ENCODE measurements at regions not wholly inside any gene's neighbourhood (a gene's known extent, or its start where the extent isn't known, plus 50 kb on each side); places are given as distances from the start of the nearest gene placed in this dataset.

DNA sequence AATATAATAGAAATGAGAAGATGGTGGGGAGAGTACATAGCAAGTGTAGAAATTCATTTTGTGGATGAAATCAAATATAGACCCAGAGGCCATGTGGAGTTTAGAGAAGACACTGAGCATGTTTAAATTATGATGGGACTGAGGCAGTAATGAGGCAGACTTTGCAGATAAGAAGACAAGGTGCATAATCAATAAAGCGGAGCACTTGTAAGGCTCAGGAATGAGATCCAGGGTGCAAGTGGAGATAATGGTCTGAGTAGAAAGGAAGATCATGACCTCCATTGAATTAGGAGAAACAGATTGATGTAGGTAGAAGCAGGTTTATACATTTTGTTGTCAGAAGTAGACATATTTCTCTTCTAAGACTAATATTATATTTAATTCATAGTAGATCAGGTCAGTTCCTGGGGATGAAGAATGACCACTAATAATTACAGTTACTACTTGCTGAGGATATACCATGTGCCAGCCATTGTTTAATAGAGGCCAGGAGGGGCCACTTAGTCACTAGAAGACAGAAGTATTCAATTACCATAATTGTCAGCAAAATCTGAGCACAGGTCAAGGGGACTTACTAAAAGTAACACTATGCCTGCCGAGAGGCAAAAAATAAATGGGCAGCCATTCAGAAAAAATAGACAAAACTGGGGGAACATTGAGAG, 479.8 kb downstream of the DNAH5 start:
- intact Hi-C loops (cut with micrococcal nuclease) = no loop called here
- Mint-ChIP-seq H3K27ac (ENCODE audit: low read depth, unreplicated experiment) (no peak overlapping the region), H3K4me1 (ENCODE audit: insufficient read depth, unreplicated experiment) (no peaks in the 10 kb centered on the region), H3K9me3 (ENCODE audit: unreplicated experiment) (no peaks in the 10 kb centered on the region), H3K36me3 (ENCODE audit: insufficient read depth, unreplicated experiment) (no peaks in the 10 kb centered on the region), H3K27me3 (ENCODE audit: insufficient read depth, unreplicated experiment) (no peaks in the 10 kb centered on the region), H3K4me3 (ENCODE audit: unreplicated experiment) (no peak overlapping the region)
- ChIA-PET POLR2A (no interaction called here), CTCF (no interaction called here)
- no peak for TF ChIP-seq CTCF (IDR thresholded peaks at IDR 0.05; ENCODE audit: unreplicated experiment)
- no peak for DNase-seq (ENCODE audit: unreplicated experiment)
- BruUV-seq (replicated peaks) = no TSS peak

DNA sequence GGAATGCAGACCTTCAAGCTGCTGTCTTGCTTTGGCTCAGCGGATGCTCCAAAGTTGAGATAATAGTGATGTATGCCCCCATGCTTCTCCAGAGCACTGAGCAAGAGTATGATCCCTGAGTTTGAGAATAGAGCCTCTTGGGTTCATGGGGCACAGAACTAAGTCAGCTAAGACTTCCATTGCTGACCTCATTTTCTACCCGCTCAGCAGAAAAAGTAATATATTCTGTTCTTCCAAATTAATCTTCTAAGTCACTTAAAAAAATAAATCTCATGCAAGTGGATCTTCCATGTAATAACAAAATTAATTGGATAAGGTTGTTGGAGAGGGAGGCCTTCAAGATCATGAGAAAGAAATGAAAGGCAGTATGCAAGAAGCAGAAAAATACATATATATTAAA, 483.9 kb downstream of the DNAH5 start:
- H3K36me3 Mint-ChIP-seq (ENCODE audit: insufficient read depth, unreplicated experiment) = no peaks in the 10 kb centered on the region
- no peak for DNase-seq (ENCODE audit: unreplicated experiment)
- ChIA-PET CTCF (interaction anchor here (1.2 kb wide), 1 partner anchor 33 kb away, joined by 3 read pairs; no protein-coding TSS in a partner anchor), POLR2A (no interaction called here)
- H3K4me3 Mint-ChIP-seq (ENCODE audit: unreplicated experiment) = no peak overlapping the region
- intact Hi-C loops (cut with micrococcal nuclease) = no loop called here
- no peak for TF ChIP-seq CTCF (IDR thresholded peaks at IDR 0.05; ENCODE audit: unreplicated experiment)
- BruUV-seq (replicated peaks) = no TSS peak
- no peaks in the 10 kb centered on the region for H3K4me1 Mint-ChIP-seq (ENCODE audit: insufficient read depth, unreplicated experiment)
- no peak overlapping the region for H3K27ac Mint-ChIP-seq (ENCODE audit: low read depth, unreplicated experiment)
- no peaks in the 10 kb centered on the region for H3K27me3 Mint-ChIP-seq (ENCODE audit: insufficient read depth, unreplicated experiment)
- H3K9me3 Mint-ChIP-seq (ENCODE audit: unreplicated experiment) = no peaks in the 10 kb centered on the region

DNA sequence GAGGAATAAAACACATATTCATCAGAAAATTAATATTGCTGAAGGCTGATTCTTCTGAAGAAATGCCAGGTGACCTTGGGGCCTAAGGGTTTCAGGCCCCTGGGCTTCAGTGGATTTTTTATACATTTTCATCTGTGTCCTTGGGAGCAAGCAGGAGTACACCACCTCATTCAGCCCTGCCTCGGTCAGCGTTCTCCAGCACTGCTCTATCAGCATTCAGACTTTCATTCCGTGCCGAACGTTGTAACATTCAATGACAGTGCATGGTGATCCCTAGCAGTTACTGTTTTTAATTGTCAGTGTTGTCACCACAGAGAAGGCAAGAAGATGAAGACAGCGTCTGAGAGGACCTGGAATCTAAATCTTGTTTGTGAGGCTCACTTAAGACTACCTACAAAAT, 490.4 kb downstream of the DNAH5 start:
- DNase-seq (ENCODE audit: unreplicated experiment) = no peak
- no TSS peak for BruUV-seq (replicated peaks)
- Mint-ChIP-seq H3K36me3 (ENCODE audit: insufficient read depth, unreplicated experiment) (no peaks in the 10 kb centered on the region), H3K27ac (ENCODE audit: low read depth, unreplicated experiment) (no peak overlapping the region), H3K27me3 (ENCODE audit: insufficient read depth, unreplicated experiment) (no peaks in the 10 kb centered on the region), H3K4me1 (ENCODE audit: insufficient read depth, unreplicated experiment) (no peaks in the 10 kb centered on the region), H3K9me3 (ENCODE audit: unreplicated experiment) (no peaks in the 10 kb centered on the region), H3K4me3 (ENCODE audit: unreplicated experiment) (no peak overlapping the region)
- ChIA-PET CTCF (no interaction called here), POLR2A (no interaction called here)
- intact Hi-C loops (cut with micrococcal nuclease) = no loop called here
- TF ChIP-seq CTCF (IDR thresholded peaks at IDR 0.05; ENCODE audit: unreplicated experiment) = no peak

DNA sequence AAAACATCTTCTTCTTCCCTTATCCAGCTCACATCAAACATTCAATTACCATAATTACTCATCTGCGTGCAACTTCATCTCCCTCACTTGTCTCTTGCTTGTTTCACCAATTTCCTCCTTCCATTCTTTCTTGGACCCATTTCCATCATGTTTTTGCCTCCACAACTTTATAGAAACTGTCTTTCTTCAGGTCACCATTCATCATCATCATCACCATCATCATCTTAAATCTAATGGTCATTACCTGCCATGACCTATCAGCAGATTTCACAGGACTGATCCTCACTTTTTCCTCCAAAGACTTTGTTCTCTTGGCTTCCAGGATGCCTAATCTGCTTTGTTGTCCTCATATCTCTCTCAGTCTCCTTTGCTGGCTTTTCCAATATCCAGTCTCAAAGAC, 495.6 kb downstream of the DNAH5 start:
- H3K36me3 Mint-ChIP-seq (ENCODE audit: insufficient read depth, unreplicated experiment) = no peaks in the 10 kb centered on the region
- H3K4me3 Mint-ChIP-seq (ENCODE audit: unreplicated experiment) = no peak overlapping the region
- H3K27me3 Mint-ChIP-seq (ENCODE audit: insufficient read depth, unreplicated experiment) = no peaks in the 10 kb centered on the region
- H3K27ac Mint-ChIP-seq (ENCODE audit: low read depth, unreplicated experiment) = no peak overlapping the region
- CTCF ChIA-PET = interaction anchor here (0.5 to 0.6 kb wide), 2 partner anchors 83 to 208 kb away, joined by 3 to 4 read pairs; no protein-coding TSS in a partner anchor
- no TSS peak for BruUV-seq (replicated peaks)
- no peaks in the 10 kb centered on the region for H3K9me3 Mint-ChIP-seq (ENCODE audit: unreplicated experiment)
- intact Hi-C loops (cut with micrococcal nuclease) = no loop called here
- no peaks in the 10 kb centered on the region for H3K4me1 Mint-ChIP-seq (ENCODE audit: insufficient read depth, unreplicated experiment)
- TF ChIP-seq CTCF (IDR thresholded peaks at IDR 0.05; ENCODE audit: unreplicated experiment) = no peak
- POLR2A ChIA-PET = interaction anchor here (0.6 kb wide), 1 partner anchor 119 kb away, joined by 3 read pairs; no protein-coding TSS in a partner anchor
- DNase-seq (ENCODE audit: unreplicated experiment) = no peak

All from MCF 10A (cell line).